GM19438 (cell line): ENCODE measurements at regions not wholly inside any gene's neighbourhood (a gene's known extent, or its start where the extent isn't known, plus 50 kb on each side); places are given as distances from the start of the nearest gene placed in this dataset.

Source experiments
- ATAC-seq: cut with Tn5 transposase; IDR thresholded peaks from one replicate; pipeline ENCODE4 v1.9.1; 2021; ENCODE audit warnings: low read depth; ENCODE audit not compliant: unreplicated experiment

GRCh38 chr11:19382131-19382611 lies 141.4 kb upstream of the E2F8 start:
- ATAC-seq: no peak

- no peak for ATAC-seq
Measured at GRCh38 chr11:19380375-19380774, 139.6 kb upstream of the E2F8 start.

- no peak for ATAC-seq
Measured at GRCh38 chr11:19379465-19379864, 138.7 kb upstream of the E2F8 start.

- no peak for ATAC-seq
Measured at GRCh38 chr11:19378814-19379213, 138.1 kb upstream of the E2F8 start.

GRCh38 chr11:19377881-19378280 lies 137.1 kb upstream of the E2F8 start:
- no peak for ATAC-seq

- ATAC-seq: no peak
Measured at GRCh38 chr11:19375440-19375839, 134.7 kb upstream of the E2F8 start.

- ATAC-seq: no peak
Measured at GRCh38 chr11:19374151-19374569, 133.4 kb upstream of the E2F8 start.

- no peak for ATAC-seq
Measured at GRCh38 chr11:19372381-19372780, 131.6 kb upstream of the E2F8 start.

- ATAC-seq: no peak
Measured at GRCh38 chr11:19370100-19370861, 129.5 kb upstream of the E2F8 start.

- no peak for ATAC-seq
Measured at GRCh38 chr11:19368726-19369375, 128.1 kb upstream of the E2F8 start.

GRCh38 chr11:19366992-19367709 lies 126.4 kb upstream of the E2F8 start:
- no peak for ATAC-seq

GRCh38 chr11:19365743-19366410 lies 125.1 kb upstream of the E2F8 start:
- ATAC-seq: no peak

GRCh38 chr11:19359221-19360000 lies 118.7 kb upstream of the E2F8 start:
- no peak for ATAC-seq

- no peak for ATAC-seq
Measured at GRCh38 chr11:19357943-19358342, 117.2 kb upstream of the E2F8 start.

- ATAC-seq: no peak
Measured at GRCh38 chr11:19355601-19356000, 114.9 kb upstream of the E2F8 start.

GRCh38 chr11:19353287-19353850 lies 112.6 kb upstream of the E2F8 start:
- ATAC-seq: no peak

- ATAC-seq: no peak
Measured at GRCh38 chr11:19352771-19353160, 112.0 kb upstream of the E2F8 start.

- no peak for ATAC-seq
Measured at GRCh38 chr11:19352072-19352770, 111.5 kb upstream of the E2F8 start.

- ATAC-seq: no peak
Measured at GRCh38 chr11:19351426-19351825, 110.7 kb upstream of the E2F8 start.
